Testis (tissue), 2 donors: ENCODE measurements at regions not wholly inside any gene's neighbourhood (a gene's known extent, or its start where the extent isn't known, plus 50 kb on each side); places are given as distances from the start of the nearest gene placed in this dataset.

Experiments used
- CTCF ChIP-seq, 3 experiments: fragments of 450-650 bp in 2 of 3; fragments of 200-600 bp in 1 of 3; sonication (generic) in 1 of 3; IDR thresholded peaks; one replicate each; pipeline ENCODE4 v1.5.1; 2016 to 2019; ENCODE audit warnings: antibody characterized with exemption in 3 of 3, mild to moderate bottlenecking in 2 of 3, moderate library complexity in 1 of 3
- POLR2A ChIP-seq: fragments of 450-650 bp; IDR thresholded peaks from one replicate; pipeline ENCODE4 v1.6.1; 2017; ENCODE audit warnings: antibody characterized with exemption, mild to moderate bottlenecking, moderate library complexity

GRCh38 chr10:120266022-120266421 is 191.0 kb upstream of the PLPP4 start:
- TF ChIP-seq CTCF (IDR thresholded peaks at IDR 0.05) (no peak), POLR2A (no peak)
